GM19324 (cell line): ENCODE measurements at regions not wholly inside any gene's neighbourhood (a gene's known extent, or its start where the extent isn't known, plus 50 kb on each side); places are given as distances from the start of the nearest gene placed in this dataset.
"Not testable (repeated sequence)": the region's sequence is repeated elsewhere in the genome, so short reads cannot be mapped to it uniquely, and the experiment has no call there.

ENCODE experiments used
- ATAC-seq: cut with Tn5 transposase; IDR thresholded peaks from one replicate; pipeline ENCODE4 v1.9.1; 2021; ENCODE audit warnings: mild to moderate bottlenecking, moderate library complexity; ENCODE audit not compliant: unreplicated experiment, low FRiP score

DNA sequence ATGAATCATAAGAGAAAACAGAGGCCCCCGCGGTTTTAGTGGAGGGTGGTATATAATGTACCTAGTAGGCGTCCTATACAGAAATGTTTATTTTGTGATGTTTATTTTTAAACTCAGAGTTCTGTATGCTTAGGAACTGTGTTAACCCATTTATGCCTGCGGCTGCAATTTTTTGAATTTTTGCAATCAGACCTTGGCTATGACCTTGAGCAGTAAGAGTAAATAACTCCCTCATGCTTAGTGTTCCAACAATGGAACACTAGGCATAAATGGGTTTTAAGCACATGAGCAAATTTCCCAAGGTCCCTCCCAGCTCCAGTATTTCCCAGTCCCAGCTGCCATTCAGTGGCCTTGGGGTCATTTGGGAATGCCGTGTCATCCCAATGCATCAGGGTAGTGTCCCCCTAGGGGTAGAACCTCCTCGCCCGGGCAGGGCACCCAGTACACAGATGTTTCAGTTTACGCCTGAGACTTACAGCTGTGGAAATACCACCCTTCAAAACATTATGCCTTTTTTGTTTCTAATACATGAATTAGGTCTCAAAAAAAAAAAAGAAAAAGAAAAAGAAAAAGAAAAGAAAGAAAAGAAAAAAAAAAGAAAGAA, 605.8 kb upstream of the CDH11 start:
- no peak for ATAC-seq

DNA sequence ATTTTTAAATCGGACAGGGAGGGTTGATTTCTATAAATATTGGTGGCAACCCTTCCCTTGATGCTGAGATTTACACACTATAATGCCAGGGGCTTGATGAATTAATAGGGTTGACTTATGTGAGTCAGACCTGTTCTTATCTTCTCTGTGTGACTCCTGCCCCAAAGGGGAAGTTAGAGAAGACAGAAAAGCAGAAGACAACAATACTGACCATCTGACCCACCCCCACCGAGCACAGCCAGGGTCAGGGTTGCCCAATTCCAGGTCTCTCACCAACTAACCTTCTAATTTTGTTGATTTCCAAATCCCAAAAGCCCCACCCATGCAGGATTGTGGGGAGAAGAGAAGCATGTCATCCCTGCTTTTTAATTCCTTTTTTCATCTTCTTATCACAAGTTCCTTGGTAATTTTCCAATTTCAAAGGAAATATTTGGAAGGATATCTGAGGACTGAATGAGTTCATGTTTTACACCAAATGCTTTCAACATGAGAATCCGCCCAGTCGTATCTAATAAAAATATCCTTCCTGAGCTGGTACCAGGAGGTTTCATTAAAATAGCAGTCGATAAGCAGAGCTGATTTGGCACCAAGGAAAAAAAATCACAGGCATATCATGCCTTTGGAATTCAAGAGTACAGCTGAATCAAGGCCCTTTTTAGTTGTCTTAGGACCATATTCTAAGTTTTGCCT, 603.4 kb upstream of the CDH11 start:
- ATAC-seq = no peak

- ATAC-seq = no peak
These were observed 600.6 kb upstream of the CDH11 start for GRCh38 chr16:65722429-65722828.

GRCh38 chr16:65717846-65718245, 596.0 kb upstream of the CDH11 start:
- no peak for ATAC-seq

GRCh38 chr16:65716737-65717700, 595.2 kb upstream of the CDH11 start:
- no peak for ATAC-seq

GRCh38 chr16:65713181-65713808, 591.4 kb upstream of the CDH11 start:
- no peak for ATAC-seq

DNA sequence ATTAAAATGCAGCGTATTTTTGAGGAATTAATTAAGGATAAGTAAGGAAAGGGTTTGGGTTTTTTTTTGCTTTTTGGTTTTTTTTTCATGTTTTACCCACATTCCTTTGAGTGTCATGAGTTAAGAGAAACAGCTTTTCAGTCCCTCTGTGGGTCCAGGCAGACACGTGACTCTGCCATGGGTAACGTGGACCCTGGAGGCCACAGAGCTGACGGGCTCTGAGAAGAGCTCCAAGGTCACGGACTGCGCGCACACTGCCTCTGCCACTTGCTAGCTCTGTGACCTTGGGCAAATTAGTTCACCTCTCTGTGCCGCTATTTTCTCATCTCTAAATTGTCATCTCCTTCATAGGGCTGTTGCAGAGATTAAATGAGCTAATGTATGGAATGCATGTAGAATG, 588.2 kb upstream of the CDH11 start:
- ATAC-seq = no peak

DNA sequence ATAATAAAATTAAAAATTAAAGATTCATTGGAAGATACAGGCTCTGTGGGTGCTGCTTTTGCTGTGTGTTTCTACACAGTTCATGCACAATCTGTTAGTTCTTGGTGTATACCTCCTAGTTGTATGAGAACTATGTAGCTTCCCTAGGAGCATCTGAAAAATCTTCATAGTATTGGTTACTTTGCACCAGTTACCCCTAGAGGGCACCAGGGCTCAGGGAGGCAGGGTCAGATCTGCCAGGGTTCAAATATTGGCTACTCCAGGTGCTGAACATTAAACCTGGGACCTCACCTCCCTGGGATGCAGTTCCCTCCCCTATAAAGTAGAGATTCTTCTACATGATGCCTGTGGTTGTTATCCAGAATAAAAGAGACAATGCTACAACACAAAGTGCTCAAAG, 583.0 kb upstream of the CDH11 start:
- no peak for ATAC-seq

- no peak for ATAC-seq
These were observed 581.0 kb upstream of the CDH11 start for GRCh38 chr16:65702707-65703402.

DNA sequence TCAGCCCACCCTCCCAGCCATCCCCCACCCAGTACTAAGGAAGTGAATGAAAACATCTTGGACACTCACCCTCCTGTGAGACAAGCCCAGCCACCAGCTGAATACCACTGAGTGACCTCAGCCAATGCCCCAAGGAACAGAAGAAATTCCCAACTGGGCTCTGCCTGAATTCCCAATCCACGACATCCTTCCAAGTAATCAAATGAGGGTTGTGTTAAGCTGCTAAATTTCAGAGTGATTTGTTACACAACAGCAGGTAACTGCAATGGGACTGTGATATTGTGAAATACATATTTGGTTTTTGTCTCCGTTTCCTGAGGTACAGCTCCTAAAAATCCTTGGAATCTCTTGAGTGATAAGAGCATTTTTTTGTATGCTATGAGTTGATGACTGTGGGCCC, 578.7 kb upstream of the CDH11 start:
- ATAC-seq = no peak

- no peak for ATAC-seq
These were observed 577.0 kb upstream of the CDH11 start for GRCh38 chr16:65698791-65699321.

DNA sequence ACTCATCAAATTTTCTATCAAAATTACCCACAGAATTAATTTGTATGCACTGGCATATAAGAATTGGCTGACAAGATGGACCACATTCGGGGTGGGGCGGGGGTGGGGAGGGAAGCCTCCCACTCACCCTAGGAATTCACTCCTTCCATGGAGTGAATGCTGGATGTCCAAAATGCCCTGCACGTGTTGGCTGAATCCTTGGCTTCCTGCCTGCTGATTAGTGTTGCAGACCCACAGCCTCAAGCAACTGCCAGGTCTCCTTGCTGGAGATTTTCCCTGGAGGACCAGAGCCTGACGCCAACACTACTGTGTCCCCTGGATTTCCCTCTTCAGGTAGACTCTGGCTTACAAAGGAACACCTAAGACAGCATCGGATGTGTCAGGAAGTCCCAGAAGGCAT, 575.7 kb upstream of the CDH11 start:
- no peak for ATAC-seq

- ATAC-seq = no peak
These were observed 575.2 kb upstream of the CDH11 start for GRCh38 chr16:65697065-65697464.

- ATAC-seq = not testable (repeated sequence)
These were observed 570.0 kb upstream of the CDH11 start for GRCh38 chr16:65691846-65692245.

GRCh38 chr16:65689726-65690125, 567.9 kb upstream of the CDH11 start:
- no peak for ATAC-seq

DNA sequence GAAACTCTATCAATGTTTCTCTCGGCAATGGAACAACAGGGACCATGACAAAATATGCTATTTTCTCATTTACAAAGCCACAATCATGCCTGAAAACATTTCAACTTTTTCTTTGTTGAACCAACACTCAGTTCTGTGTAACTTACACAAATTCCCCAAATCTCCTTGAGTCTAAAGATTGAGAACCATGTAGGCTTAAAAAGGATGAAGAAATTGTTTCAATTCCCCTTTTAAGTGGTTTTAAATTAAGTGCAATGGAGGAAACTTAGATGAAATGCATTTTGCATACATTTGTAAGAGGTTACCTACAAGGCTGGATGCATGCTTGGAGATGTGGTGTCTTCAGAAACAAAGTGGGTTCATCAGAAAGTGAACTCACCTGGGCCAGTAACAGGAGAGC, 566.4 kb upstream of the CDH11 start:
- ATAC-seq = no peak

GRCh38 chr16:65684230-65684629, 562.4 kb upstream of the CDH11 start:
- ATAC-seq = no peak

DNA sequence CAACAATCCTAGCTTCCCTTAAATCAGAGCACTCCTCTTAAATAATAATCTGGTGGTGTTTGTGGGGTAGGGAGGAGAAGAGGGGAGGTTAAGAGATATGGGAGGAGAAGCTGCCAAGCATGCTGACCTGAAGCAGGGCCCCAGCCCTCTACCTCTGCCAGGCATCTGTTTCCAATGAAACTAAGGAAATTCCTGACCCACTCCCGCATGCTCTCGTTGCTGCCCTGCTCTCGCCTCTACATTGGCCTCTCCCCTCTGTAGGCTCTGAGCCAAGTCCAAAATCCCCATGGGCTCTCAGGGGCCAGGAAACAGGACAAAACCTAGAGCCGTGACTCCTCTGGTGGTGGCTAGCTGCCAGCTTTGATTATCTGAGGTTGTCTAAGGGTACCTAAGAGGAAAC, 559.5 kb upstream of the CDH11 start:
- ATAC-seq = no peak

GRCh38 chr16:65679785-65680184, 557.9 kb upstream of the CDH11 start:
- no peak for ATAC-seq

DNA sequence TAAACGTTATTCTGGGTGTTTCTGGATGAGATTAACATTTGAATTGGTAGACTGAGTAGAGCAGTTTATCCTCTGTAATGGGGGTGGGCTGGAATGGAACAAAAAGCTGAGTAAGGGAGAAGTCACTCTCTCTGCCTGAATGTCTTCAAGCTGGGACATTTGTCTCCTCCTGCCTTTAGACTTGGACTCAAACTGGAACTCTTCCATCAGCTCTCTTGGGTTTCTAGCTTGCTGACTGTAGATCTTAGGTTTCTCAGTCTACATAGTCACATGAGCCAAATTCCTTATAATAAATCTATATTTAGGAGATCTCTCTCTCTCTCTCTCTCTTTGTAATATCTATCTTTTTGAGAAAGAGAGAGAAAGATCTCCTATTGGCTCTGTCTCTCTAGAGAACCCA, 553.3 kb upstream of the CDH11 start:
- no peak for ATAC-seq
